KMS-11 (cell line): ENCODE measurements at regions not wholly inside any gene's neighbourhood (a gene's known extent, or its start where the extent isn't known, plus 50 kb on each side); places are given as distances from the start of the nearest gene placed in this dataset.

ENCODE experiments used
- H2AFZ ChIP-seq: fragments of 200-600 bp; sonication (generic); 2 replicates; pipeline ENCODE4 v1.6.1; 2016; ENCODE audit warnings: antibody characterized with exemption, mixed run types, low read depth
- H3K27ac ChIP-seq: fragments of 200-600 bp; sonication (generic); 2 replicates; pipeline ENCODE4 v1.6.1; 2016; ENCODE audit warnings: mild to moderate bottlenecking, mixed run types
- H3K27me3 ChIP-seq: fragments of 200-600 bp; sonication (generic); 2 replicates; pipeline ENCODE4 v1.6.1; 2017; ENCODE audit warnings: mild to moderate bottlenecking, low read depth, mixed run types, moderate library complexity; ENCODE audit not compliant: insufficient read depth
- H3K36me3 ChIP-seq: fragments of 200-600 bp; sonication (generic); 2 replicates; pipeline ENCODE4 v1.6.1; 2017; ENCODE audit warnings: mild to moderate bottlenecking, mixed run types; ENCODE audit not compliant: insufficient read depth
- H3K4me1 ChIP-seq: fragments of 200-600 bp; sonication (generic); 2 replicates; pipeline ENCODE4 v1.6.1; 2016; ENCODE audit warnings: mild to moderate bottlenecking, low read depth, mixed run types; ENCODE audit not compliant: poor library complexity, severe bottlenecking
- H3K4me2 ChIP-seq: fragments of 200-600 bp; sonication (generic); 2 replicates; pipeline ENCODE4 v1.7.0; 2016; ENCODE audit warnings: mild to moderate bottlenecking, mixed run types
- H3K4me3 ChIP-seq: fragments of 200-600 bp; sonication (generic); IDR thresholded peaks from 2 replicates; pipeline ENCODE4 v1.6.1; 2017; ENCODE audit warnings: low read depth, low read length, mixed read lengths; ENCODE audit not compliant: insufficient read depth
- H3K79me2 ChIP-seq: fragments of 200-600 bp; sonication (generic); 2 replicates; pipeline ENCODE4 v1.6.1; 2016; ENCODE audit warnings: low read depth, mixed run types; ENCODE audit not compliant: insufficient read depth
- H3K9ac ChIP-seq: fragments of 200-600 bp; sonication (generic); 2 replicates; pipeline ENCODE4 v1.6.1; 2016; ENCODE audit warnings: mild to moderate bottlenecking, mixed run types
- H4K20me1 ChIP-seq: fragments of 200-600 bp; sonication (generic); 2 replicates; pipeline ENCODE4 v1.6.1; 2016; ENCODE audit warnings: mild to moderate bottlenecking, mixed run types; ENCODE audit not compliant: insufficient read depth
- CTCF ChIP-seq: fragments of 200-600 bp; sonication (generic); conservative IDR thresholded peaks from 2 replicates; pipeline ENCODE4 v1.6.1; 2017; ENCODE audit warnings: low read depth, mild to moderate bottlenecking, antibody characterized with exemption, low read length, moderate library complexity, mixed read lengths

GRCh38 chr5:133686566-133686965 is 74.2 kb upstream of the FSTL4 start:
- no peak overlapping the region for H3K9ac ChIP-seq
- H3K79me2 ChIP-seq, result no peaks in the 10 kb centered on the region
- no peak overlapping the region for H3K4me2 ChIP-seq
- H2AFZ ChIP-seq, result no peak overlapping the region
- no peak overlapping the region for H3K4me3 ChIP-seq
- H3K27me3 ChIP-seq, result no peaks in the 10 kb centered on the region
- no peaks in the 10 kb centered on the region for H4K20me1 ChIP-seq
- TF ChIP-seq CTCF, result no peak
- H3K36me3 ChIP-seq, result no peaks in the 10 kb centered on the region
- no peak overlapping the region for H3K27ac ChIP-seq
- no peaks in the 10 kb centered on the region for H3K4me1 ChIP-seq

- H3K27ac ChIP-seq, result no peak overlapping the region
- H3K27me3 ChIP-seq, result no peaks in the 10 kb centered on the region
- H3K9ac ChIP-seq, result no peak overlapping the region
- H3K36me3 ChIP-seq, result no peaks in the 10 kb centered on the region
- TF ChIP-seq CTCF, result no peak
- H4K20me1 ChIP-seq, result no peaks in the 10 kb centered on the region
- no peaks in the 10 kb centered on the region for H3K4me1 ChIP-seq
- H3K79me2 ChIP-seq, result no peaks in the 10 kb centered on the region
- H2AFZ ChIP-seq, result no peak overlapping the region
- no peak overlapping the region for H3K4me2 ChIP-seq
- H3K4me3 ChIP-seq, result no peak overlapping the region
Measured at GRCh38 chr5:133685402-133686018, 73.2 kb upstream of the FSTL4 start.

GRCh38 chr5:133683646-133684596 is 71.6 kb upstream of the FSTL4 start:
- Histone ChIP-seq H3K9ac (no peak overlapping the region), H3K4me2 (no peak overlapping the region), H3K4me3 (no peak overlapping the region), H2AFZ (no peak overlapping the region), H3K36me3 (no peaks in the 10 kb centered on the region), H3K27me3 (no peaks in the 10 kb centered on the region), H3K4me1 (no peaks in the 10 kb centered on the region), H4K20me1 (no peaks in the 10 kb centered on the region), H3K27ac (no peak overlapping the region), H3K79me2 (no peaks in the 10 kb centered on the region)
- no peak for TF ChIP-seq CTCF

GRCh38 chr5:133682451-133682850 is 70.1 kb upstream of the FSTL4 start:
- Histone ChIP-seq H3K9ac (no peak overlapping the region), H3K79me2 (no peaks in the 10 kb centered on the region), H3K36me3 (no peaks in the 10 kb centered on the region), H2AFZ (no peak overlapping the region), H3K4me2 (no peak overlapping the region), H4K20me1 (no peaks in the 10 kb centered on the region), H3K4me1 (no peaks in the 10 kb centered on the region), H3K27ac (no peak overlapping the region), H3K4me3 (no peak overlapping the region), H3K27me3 (no peaks in the 10 kb centered on the region)
- no peak for TF ChIP-seq CTCF
